ENCODE measurements at regions not wholly inside any gene's neighbourhood (a gene's known extent, or its start where the extent isn't known, plus 50 kb on each side); places are given as distances from the start of the nearest gene placed in this dataset.

DNA sequence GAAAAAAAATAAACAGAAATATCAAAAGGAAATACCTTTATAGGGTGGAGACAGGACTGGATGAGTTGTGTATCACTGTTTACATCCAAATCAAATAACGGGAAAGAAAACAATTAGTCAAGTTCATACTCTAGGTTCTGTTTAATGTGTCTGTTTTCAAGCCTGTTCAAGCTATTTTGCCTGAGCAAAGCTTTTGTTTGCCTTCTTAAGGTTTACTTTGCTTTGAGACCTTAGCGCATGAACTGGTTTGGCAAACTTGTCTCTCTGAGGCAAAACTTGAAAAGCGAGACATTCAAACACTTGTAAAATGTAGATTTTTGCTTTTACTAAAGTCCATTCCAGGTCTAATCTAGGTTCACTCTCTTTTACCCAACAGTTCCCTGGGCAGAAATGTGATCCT, 174.1 kb upstream of the RFX3 start:
- TF ChIP-seq, protein P1, sequence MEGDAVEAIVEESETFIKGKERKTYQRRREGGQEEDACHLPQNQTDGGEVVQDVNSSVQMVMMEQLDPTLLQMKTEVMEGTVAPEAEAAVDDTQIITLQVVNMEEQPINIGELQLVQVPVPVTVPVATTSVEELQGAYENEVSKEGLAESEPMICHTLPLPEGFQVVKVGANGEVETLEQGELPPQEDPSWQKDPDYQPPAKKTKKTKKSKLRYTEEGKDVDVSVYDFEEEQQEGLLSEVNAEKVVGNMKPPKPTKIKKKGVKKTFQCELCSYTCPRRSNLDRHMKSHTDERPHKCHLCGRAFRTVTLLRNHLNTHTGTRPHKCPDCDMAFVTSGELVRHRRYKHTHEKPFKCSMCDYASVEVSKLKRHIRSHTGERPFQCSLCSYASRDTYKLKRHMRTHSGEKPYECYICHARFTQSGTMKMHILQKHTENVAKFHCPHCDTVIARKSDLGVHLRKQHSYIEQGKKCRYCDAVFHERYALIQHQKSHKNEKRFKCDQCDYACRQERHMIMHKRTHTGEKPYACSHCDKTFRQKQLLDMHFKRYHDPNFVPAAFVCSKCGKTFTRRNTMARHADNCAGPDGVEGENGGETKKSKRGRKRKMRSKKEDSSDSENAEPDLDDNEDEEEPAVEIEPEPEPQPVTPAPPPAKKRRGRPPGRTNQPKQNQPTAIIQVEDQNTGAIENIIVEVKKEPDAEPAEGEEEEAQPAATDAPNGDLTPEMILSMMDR (IDR thresholded peaks at IDR 0.05), result no peak
- TF ChIP-seq EP300 (IDR thresholded peaks at IDR 0.05), result no peak

All from ovary (tissue), 3 donors.